ENCODE measurements at regions not wholly inside any gene's neighbourhood (a gene's known extent, or its start where the extent isn't known, plus 50 kb on each side); places are given as distances from the start of the nearest gene placed in this dataset.

GRCh38 chr3:6177417-6177816 is 683.5 kb upstream of the GRM7 start (continued):
- TF ChIP-seq ZBTB40 (IDR thresholded peaks at IDR 0.05) (peak; percentile 75), ZBTB40 (CRISPR knock-in tag; IDR thresholded peaks at IDR 0.05) (peak; percentile 56; the same call in 1 of the 2 replicates)
- TF ChIP-seq, protein P1, sequence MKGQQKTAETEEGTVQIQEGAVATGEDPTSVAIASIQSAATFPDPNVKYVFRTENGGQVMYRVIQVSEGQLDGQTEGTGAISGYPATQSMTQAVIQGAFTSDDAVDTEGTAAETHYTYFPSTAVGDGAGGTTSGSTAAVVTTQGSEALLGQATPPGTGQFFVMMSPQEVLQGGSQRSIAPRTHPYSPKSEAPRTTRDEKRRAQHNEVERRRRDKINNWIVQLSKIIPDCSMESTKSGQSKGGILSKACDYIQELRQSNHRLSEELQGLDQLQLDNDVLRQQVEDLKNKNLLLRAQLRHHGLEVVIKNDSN (CRISPR knock-in tag; IDR thresholded peaks at IDR 0.05), result no peak
